ENCODE measurements at regions not wholly inside any gene's neighbourhood (a gene's known extent, or its start where the extent isn't known, plus 50 kb on each side); places are given as distances from the start of the nearest gene placed in this dataset.
"Not testable (repeated sequence)": the region's sequence is repeated elsewhere in the genome, so short reads cannot be mapped to it uniquely, and the experiment has no call there.

- no peaks in the 10 kb centered on the region for H3K27me3 ChIP-seq (ENCODE audit: insufficient read depth, low read depth, severe bottlenecking)
Observed at GRCh38 chr1:30548294-30548693, 175.1 kb downstream of the MATN1 start.

GRCh38 chr1:30547326-30547725 lies 176.1 kb downstream of the MATN1 start:
- H3K27ac ChIP-seq; H3K4me3 ChIP-seq (ENCODE audit: low read depth, low read length); DNase-seq; H3K9me3 ChIP-seq (ENCODE audit: severe bottlenecking); H3K27me3 ChIP-seq (ENCODE audit: insufficient read depth, low read depth, severe bottlenecking); H3K36me3 ChIP-seq: not testable (repeated sequence)

More at GRCh38 chr1:30548294-30548693, 175.1 kb downstream of the MATN1 start:
- Histone ChIP-seq H3K4me3 (ENCODE audit: low read depth, low read length) (no peak overlapping the region), H3K27ac (no peak overlapping the region), H3K36me3 (no peaks in the 10 kb centered on the region), H3K9me3 (ENCODE audit: severe bottlenecking) (no peaks in the 10 kb centered on the region)
- TF ChIP-seq CTCF (IDR thresholded peaks at IDR 0.05; ENCODE audit: low read depth, low read length): no peak
- DNase-seq: no peak

GRCh38 chr1:30545365-30545764 lies 178.0 kb downstream of the MATN1 start:
- H3K27me3 ChIP-seq (ENCODE audit: insufficient read depth, low read depth, severe bottlenecking): no peaks in the 10 kb centered on the region
- no peak for DNase-seq

GRCh38 chr1:30541721-30542485 lies 181.5 kb downstream of the MATN1 start:
- H3K4me3 ChIP-seq (ENCODE audit: low read depth, low read length): no peak overlapping the region
- no peaks in the 10 kb centered on the region for H3K9me3 ChIP-seq (ENCODE audit: severe bottlenecking)
- no peak for TF ChIP-seq CTCF (IDR thresholded peaks at IDR 0.05; ENCODE audit: low read depth, low read length)
- no peak for DNase-seq
- H3K27me3 ChIP-seq (ENCODE audit: insufficient read depth, low read depth, severe bottlenecking): no peaks in the 10 kb centered on the region
- no peak overlapping the region for H3K27ac ChIP-seq
- H3K36me3 ChIP-seq: no peaks in the 10 kb centered on the region

More at GRCh38 chr1:30545365-30545764, 178.0 kb downstream of the MATN1 start:
- Histone ChIP-seq H3K4me3 (ENCODE audit: low read depth, low read length) (no peak overlapping the region), H3K27ac (no peak overlapping the region), H3K9me3 (ENCODE audit: severe bottlenecking) (no peaks in the 10 kb centered on the region), H3K36me3 (no peaks in the 10 kb centered on the region)
- TF ChIP-seq CTCF (IDR thresholded peaks at IDR 0.05; ENCODE audit: low read depth, low read length): no peak

GRCh38 chr1:30540611-30541192 lies 182.7 kb downstream of the MATN1 start:
- Histone ChIP-seq H3K36me3 (no peaks in the 10 kb centered on the region), H3K27ac (no peak overlapping the region), H3K27me3 (ENCODE audit: insufficient read depth, low read depth, severe bottlenecking) (no peaks in the 10 kb centered on the region), H3K9me3 (ENCODE audit: severe bottlenecking) (no peaks in the 10 kb centered on the region), H3K4me3 (ENCODE audit: low read depth, low read length) (no peak overlapping the region)
- no peak for TF ChIP-seq CTCF (IDR thresholded peaks at IDR 0.05; ENCODE audit: low read depth, low read length)
- DNase-seq: no peak

GRCh38 chr1:30539884-30540283 lies 183.5 kb downstream of the MATN1 start:
- no peak overlapping the region for H3K27ac ChIP-seq
- no peaks in the 10 kb centered on the region for H3K9me3 ChIP-seq (ENCODE audit: severe bottlenecking)
- no peak for DNase-seq
- no peak overlapping the region for H3K4me3 ChIP-seq (ENCODE audit: low read depth, low read length)
- no peaks in the 10 kb centered on the region for H3K36me3 ChIP-seq
- H3K27me3 ChIP-seq (ENCODE audit: insufficient read depth, low read depth, severe bottlenecking): no peaks in the 10 kb centered on the region
- TF ChIP-seq CTCF (IDR thresholded peaks at IDR 0.05; ENCODE audit: low read depth, low read length): no peak
